ENCODE measurements at regions not wholly inside any gene's neighbourhood (a gene's known extent, or its start where the extent isn't known, plus 50 kb on each side); places are given as distances from the start of the nearest gene placed in this dataset.
"Not testable (repeated sequence)": the region's sequence is repeated elsewhere in the genome, so short reads cannot be mapped to it uniquely, and the experiment has no call there.

- intact Hi-C loops (cut with micrococcal nuclease), result no loop called here
Measured at GRCh38 chr13:80547341-80547740, 206.4 kb upstream of the SPRY2 start.

GRCh38 chr13:80533175-80533574 is 192.2 kb upstream of the SPRY2 start:
- intact Hi-C loops (cut with micrococcal nuclease), result no loop called here

DNA sequence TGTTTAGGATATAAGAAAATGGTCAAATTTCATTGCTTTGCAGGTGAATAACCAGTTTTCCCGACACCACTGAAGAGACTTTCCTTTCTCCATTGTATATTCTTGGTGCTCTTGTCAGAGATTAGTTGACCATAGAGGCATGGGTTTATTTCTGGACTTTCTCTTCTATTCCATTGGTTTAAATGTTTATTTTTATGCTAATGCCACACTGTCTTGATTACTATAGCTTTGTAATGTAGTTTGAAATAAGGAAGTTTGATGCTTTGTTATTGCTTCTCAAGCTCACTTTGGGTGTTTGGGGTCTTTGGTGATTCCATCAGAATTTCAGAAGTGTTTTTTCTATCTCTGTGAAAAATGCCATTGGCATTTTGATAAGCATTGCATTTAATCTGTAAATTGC is 190.0 kb upstream of the SPRY2 start:
- intact Hi-C loops (cut with micrococcal nuclease), result no loop called here

- intact Hi-C loops (cut with micrococcal nuclease), result no loop called here
Measured at GRCh38 chr13:80530191-80530590, 189.3 kb upstream of the SPRY2 start.

GRCh38 chr13:80529734-80530133 is 188.8 kb upstream of the SPRY2 start:
- intact Hi-C loops (cut with micrococcal nuclease), result no loop called here

- intact Hi-C loops (cut with micrococcal nuclease), result no loop called here
Measured at GRCh38 chr13:80528733-80529132, 187.8 kb upstream of the SPRY2 start.

GRCh38 chr13:80527400-80527799 is 186.5 kb upstream of the SPRY2 start:
- intact Hi-C loops (cut with micrococcal nuclease), result no loop called here

DNA sequence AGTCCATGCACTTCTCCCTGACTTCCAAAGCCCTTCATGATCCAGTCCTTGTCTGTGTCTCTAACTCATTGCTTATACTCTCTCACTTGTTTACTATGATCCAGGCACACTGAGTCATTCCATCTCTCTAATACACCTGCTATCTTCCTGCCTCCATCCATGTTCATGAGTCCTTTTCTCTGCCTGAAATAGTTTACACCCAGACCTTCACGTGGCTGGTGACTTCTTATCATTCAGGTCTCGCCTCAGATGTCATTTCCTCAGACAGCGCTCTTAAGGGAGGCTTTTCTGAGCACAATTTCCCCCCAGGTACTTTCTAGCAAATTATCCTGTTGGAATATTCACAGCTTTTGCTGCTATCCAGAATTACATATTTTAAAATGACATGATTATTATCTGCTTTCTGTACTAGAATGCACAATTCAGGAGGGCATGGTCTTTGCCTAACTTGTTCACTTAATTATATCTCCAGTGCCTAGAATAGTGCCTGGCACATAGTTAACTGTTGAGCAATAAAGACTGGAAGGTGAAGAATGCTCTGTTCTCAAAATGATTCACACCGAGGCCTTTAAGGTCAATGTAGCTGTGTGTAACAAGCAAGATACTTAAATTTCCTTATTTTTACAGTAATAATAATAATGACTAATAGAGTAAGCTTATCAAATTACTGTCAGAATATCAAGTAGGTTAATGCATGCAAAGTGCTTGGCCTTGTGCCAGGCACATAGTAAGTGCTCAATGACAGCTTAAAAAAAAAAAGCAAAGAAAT is 183.7 kb upstream of the SPRY2 start:
- intact Hi-C loops (cut with micrococcal nuclease), result no loop called here

GRCh38 chr13:80523134-80523533 is 182.2 kb upstream of the SPRY2 start:
- intact Hi-C loops (cut with micrococcal nuclease), result no loop called here

DNA sequence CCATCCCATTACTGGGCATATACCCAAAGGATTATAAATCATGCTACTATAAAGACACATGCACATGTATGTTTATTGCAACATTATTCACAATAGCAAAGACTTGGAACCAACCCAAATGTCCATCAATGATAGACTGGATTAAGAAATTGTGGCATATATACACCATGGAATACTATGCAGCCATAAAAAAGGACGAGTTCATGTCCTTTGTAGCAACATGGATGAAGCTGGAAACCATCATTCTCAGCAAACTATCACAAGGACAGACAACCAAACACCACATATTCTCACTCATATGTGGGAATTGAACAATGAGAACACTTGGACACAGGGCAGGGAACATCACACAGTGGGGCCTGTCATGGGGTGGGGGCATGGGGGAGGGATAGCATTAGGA is 181.5 kb upstream of the SPRY2 start:
- intact Hi-C loops (cut with micrococcal nuclease), result not testable (repeated sequence)

DNA sequence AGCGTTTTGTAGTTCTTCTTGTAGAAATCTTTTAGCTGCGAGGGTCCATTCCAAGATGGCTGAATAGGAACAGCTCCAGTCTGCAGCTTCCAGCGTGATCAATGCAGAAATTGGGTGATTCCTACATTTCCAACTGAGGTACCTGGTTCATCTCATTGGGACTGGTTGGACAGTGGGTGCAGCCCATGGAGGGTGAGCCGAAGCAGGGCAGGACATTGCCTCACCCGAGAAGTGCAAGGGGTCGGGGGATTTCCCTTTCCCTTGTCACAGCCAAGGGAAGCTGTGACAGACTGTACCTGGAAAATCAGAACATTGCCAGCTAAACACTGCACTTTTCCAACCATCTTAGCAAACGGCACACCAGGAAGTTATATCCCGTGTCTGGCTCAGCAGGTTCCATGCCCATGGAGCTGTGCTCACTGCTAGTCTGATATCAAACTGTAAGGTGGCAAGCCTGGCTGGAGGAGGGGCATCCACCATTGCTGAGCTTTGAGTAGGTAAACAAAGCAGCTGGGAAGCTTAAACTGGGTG is 176.0 kb upstream of the SPRY2 start:
- intact Hi-C loops (cut with micrococcal nuclease), result no loop called here

DNA sequence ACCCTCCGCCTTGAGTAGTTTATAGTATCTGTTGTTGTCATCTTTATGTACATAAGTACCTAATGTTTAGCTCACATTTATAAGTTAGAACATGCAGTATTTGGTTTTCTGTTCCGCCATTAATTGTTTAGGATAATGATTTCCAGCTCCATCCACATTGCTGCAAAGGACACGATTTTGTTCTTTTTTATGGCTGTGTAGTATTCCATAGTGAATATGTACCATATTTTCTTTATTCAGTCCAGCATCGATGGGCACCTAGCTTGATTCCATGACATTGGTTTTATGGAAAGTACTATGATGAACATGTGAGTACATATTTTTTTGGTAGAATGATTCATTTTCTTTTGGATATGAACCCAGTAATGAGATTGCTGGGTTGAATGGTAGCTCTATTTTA is 174.4 kb upstream of the SPRY2 start:
- intact Hi-C loops (cut with micrococcal nuclease), result no loop called here

DNA sequence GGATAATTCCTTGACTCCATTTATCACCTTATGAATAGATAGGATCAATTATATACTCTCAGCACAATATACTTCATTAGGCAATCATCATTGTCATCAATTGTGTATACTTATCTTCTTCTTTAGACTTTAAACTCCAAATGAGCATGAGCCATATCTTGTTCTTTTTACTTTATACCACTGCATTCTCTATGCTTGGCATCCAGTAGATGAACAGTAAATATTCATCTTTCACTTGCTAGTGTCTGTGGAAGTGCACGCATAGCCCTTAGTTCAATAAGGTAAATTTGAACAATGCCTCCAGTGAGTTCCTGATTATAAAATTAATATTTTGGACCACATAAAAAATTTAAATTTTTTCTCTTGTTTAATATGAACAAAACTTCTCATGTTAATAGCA is 172.3 kb upstream of the SPRY2 start:
- intact Hi-C loops (cut with micrococcal nuclease), result no loop called here

GRCh38 chr13:80510686-80511085 is 169.8 kb upstream of the SPRY2 start:
- intact Hi-C loops (cut with micrococcal nuclease), result no loop called here

- intact Hi-C loops (cut with micrococcal nuclease), result no loop called here
Measured at GRCh38 chr13:80509264-80509663, 168.3 kb upstream of the SPRY2 start.

- intact Hi-C loops (cut with micrococcal nuclease), result no loop called here
Measured at GRCh38 chr13:80508031-80508430, 167.1 kb upstream of the SPRY2 start.

DNA sequence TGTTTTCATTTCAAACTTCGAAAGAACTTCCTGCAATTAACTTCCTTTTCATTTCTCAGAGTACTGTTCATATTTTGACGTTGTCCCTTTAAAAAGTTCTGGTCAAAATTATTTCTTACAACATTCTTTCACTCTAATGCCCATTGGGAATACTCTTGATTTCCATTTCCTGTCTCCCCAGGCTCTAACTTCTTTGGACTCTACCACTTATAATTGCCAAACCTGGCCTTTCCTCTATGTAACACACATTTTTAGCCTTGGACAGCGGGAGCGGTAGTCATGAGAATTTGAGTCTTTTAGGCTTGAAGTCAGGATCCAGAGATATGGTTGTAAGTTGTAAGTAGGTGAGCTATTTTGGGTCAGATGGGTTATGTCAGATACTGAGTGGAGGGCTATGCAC is 163.5 kb upstream of the SPRY2 start:
- intact Hi-C loops (cut with micrococcal nuclease), result no loop called here

- intact Hi-C loops (cut with micrococcal nuclease), result no loop called here
Measured at GRCh38 chr13:80502359-80502758, 161.4 kb upstream of the SPRY2 start.

DNA sequence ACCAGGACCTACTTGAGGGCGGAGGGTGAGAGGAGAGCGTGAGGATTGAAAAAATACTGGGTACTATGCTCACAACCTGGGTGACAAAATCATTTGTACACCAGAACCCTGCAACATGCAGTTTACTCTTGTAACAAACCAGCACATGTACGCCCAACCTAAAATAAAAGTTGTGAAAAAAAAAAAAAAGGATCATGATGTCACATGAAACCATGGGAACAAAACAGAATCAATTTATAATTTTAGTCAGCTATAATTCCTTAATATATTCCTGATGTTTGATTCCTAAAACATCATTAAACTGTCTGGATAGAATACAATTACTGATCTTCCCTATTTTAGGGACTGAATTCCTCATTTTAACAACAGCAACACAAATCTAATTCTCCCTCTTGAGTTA is 160.6 kb upstream of the SPRY2 start:
- intact Hi-C loops (cut with micrococcal nuclease), result no loop called here

- intact Hi-C loops (cut with micrococcal nuclease), result no loop called here
Measured at GRCh38 chr13:80499536-80500290, 158.8 kb upstream of the SPRY2 start.

- intact Hi-C loops (cut with micrococcal nuclease), result no loop called here
Measured at GRCh38 chr13:80498433-80498832, 157.5 kb upstream of the SPRY2 start.

DNA sequence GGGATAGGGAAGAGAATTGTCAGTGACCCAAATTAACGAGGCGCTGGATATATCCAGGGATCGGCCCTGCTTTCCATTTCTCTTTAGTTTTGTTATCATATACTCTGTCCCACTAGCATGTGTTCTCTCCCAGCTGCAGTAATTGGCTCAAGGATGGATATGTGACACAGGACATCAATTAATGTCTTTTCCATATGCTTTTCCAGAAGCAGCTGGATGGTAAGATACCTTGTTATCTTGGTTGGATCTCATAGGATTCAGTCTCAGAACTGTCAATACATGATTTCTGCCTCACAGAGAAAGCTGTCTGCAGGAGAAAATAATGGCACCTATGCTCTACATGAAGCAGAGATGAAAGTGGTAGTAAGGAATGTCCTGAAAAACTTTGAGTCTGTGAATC is 157.1 kb upstream of the SPRY2 start:
- intact Hi-C loops (cut with micrococcal nuclease), result no loop called here

DNA sequence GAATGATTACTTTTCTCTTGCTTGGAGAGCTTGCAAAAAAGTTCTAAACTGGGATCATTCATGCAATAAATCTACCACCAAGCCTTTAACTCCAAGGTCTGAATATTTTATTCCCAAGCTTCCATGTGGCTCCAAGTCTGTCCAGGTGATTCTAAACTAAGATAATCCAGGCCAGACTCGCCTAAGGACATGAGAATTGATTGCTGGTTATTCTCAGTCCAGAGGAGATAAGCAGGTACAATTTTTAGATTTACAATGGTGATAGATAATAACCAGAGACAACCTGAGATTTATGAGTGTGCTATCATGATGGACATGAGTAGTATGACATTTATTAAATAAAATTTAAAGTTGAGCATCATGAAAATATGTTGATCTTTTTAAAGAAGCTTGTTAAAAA is 156.5 kb upstream of the SPRY2 start:
- intact Hi-C loops (cut with micrococcal nuclease), result no loop called here

Measured in T-helper 2 cell treated with Interferon-gamma antibody and Interleukin-4, amounts not matched to agents 100 ng/mL and 5 ng/mL, for 36 hours (primary cell).